H54 (cell line): ENCODE measurements at regions not wholly inside any gene's neighbourhood (a gene's known extent, or its start where the extent isn't known, plus 50 kb on each side); places are given as distances from the start of the nearest gene placed in this dataset.

Experiments
- DNase-seq: peaks from one replicate; pipeline ENCODE4 v3.0.0; 2011; ENCODE audit warnings: low spot score, mixed read lengths; ENCODE audit not compliant: insufficient read length
- FAIRE-seq: peaks from 3 replicates; lab custom pipeline; 2011; peaks lifted over from hg19 to GRCh38; lab: Jason Lieb, UNC
- POLR2A ChIP-seq: IDR thresholded peaks from 2 replicates; pipeline ENCODE4 v1.6.1; 2011; ENCODE audit warnings: low read depth, mild to moderate bottlenecking, low read length

DNA sequence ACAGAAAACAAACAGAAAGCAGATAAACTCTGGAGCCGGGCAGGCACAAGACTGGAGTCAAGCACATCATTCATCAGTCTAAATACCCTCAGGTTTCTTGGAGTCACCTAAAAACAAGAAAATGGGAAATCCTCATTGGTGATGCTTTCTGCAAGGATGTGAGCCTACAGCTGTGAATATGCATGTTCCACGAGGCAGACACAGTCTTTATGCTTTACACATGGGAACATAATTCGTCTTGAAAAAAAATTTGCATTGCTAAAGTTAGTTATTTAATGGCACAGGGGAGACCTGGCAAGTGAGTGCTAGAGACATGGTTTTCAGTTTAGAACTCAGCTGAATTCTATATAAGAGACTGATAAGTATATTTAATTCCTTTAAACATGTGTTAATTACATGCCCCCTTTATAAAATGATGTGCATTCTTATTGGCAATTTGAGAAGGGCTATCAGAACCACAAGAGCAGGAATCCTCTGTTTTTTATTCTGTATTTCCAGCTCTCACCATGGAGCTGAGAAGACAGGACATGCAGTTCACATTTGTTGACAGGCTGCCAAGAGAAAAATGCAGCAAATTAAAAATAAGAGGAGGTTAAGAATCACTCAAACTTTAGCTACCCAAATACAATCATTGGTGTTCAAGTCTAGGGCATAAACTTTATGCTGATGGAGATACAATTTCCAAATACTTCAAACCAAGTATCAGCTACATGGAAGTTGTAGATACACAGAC lies 438.0 kb upstream of the MPDZ start:
- FAIRE-seq (no peak), DNase-seq (no peak)
- no peak for TF ChIP-seq POLR2A

GRCh38 chr9:13716601-13717321 lies 437.3 kb upstream of the MPDZ start:
- TF ChIP-seq POLR2A: no peak
- FAIRE-seq: no peak

GRCh38 chr9:13716090-13716489 lies 436.6 kb upstream of the MPDZ start:
- DNase-seq: no peak
- no peak for FAIRE-seq
- TF ChIP-seq POLR2A: no peak

More at GRCh38 chr9:13716601-13717321, 437.3 kb upstream of the MPDZ start:
- no peak for DNase-seq

GRCh38 chr9:13715430-13715829 lies 435.9 kb upstream of the MPDZ start:
- no peak for TF ChIP-seq POLR2A
- FAIRE-seq (no peak), DNase-seq (no peak)

DNA sequence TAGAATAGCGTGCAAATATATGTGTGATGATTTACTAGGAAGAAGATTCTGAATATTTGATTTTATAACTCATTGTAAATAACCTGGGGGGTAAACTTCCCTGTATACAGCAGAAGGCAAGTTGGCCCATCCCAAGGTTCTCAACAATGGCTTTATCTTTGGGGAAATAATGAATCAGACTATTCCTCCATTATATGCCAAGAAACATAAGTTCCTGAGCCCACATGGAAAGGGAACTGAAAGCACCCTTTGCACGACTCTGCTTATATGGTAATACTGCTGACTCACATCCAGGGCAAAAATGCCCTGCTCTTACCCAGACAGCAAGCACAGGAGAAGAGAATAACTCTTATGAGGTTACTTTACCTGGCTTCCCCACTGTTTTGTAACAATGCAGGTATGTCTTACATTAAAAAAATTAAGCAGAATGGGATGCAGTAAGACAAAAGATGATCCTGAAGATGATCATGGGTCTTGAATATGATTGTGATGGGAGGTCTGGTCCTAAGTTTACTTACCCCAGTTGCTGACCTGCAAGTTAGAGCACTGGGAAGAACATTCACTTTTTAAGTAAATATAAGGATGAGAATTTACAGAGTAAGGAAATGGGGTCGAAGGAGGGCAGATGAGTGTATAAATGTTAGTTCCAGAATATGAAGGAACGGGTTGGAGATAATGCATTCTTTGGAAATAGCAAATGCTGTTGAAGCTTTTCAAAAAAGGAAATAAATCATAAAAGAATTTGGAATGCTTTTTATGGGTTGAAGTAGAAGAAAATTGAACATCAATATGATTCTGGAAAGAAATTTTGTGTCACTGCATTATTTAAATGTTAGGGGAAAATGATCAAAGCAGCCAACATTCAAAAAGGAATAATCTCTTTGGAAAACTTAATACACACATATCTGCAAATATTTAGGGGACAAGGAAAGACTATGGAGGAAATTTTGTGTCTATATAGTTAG lies 428.4 kb upstream of the MPDZ start:
- no peak for FAIRE-seq
- DNase-seq: no peak
- TF ChIP-seq POLR2A: no peak

DNA sequence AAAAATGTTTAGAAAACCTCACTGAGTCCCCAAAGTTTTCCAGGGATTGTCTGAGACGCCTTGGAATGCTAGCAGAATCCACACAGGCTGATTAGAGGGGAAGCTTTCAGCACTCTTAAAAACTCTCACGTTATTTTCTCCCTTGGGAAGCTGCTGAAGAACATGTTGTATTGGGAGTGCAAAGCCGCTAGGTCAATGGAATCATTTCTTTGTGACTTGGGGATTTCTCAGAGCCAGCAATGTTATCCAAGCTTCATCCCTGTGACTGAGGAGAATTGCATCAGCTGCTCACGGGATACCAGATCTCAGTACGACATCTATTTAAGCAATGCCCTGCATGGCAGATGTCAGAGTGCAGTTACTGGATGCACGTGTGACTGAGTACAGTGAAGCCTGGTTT lies 426.4 kb upstream of the MPDZ start:
- FAIRE-seq (no peak), DNase-seq (no peak)
- no peak for TF ChIP-seq POLR2A

DNA sequence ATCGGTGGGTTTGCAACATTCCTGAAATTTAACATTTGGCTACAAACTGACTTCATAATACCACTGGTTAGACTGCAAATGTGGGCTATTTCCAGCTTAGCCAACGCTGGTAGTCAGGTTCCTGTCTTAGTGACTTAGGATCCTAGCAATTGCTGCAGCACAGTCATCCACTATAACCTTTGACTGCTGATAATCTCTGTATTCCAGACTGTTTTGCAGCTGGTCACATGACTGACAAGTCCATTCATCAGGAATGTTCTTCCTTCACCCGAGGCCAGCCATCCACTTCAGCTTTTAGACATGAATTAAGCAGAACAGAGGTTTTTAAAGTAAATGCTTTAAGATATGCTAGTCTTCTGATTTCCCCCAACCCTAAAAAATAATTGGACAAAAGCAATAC lies 425.9 kb upstream of the MPDZ start:
- DNase-seq: no peak
- no peak for TF ChIP-seq POLR2A
- FAIRE-seq: no peak

DNA sequence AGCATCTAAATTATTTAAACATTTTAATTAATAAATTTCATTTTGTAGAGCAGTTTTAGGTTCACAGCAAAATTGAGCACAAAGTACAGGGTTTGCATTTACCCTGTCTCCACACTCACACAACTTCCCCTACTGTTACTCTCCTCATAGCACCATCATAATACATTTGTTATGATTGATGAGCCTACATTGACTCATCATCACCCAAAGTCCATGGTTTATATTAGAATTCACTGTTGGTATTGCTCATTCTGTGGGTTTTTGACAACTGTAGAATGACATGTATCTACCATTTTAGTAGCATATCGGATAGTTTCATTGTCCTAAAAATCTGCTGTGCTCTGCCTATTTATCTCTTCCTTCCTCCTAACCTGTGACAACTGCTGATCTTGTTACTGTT lies 411.1 kb upstream of the MPDZ start:
- TF ChIP-seq POLR2A: no peak
- FAIRE-seq: no peak
- no peak for DNase-seq

GRCh38 chr9:13689925-13690324 lies 410.4 kb upstream of the MPDZ start:
- FAIRE-seq: no peak
- TF ChIP-seq POLR2A: no peak
- no peak for DNase-seq

GRCh38 chr9:13688990-13689600 lies 409.6 kb upstream of the MPDZ start:
- DNase-seq: no peak
- FAIRE-seq: no peak
- TF ChIP-seq POLR2A: no peak

DNA sequence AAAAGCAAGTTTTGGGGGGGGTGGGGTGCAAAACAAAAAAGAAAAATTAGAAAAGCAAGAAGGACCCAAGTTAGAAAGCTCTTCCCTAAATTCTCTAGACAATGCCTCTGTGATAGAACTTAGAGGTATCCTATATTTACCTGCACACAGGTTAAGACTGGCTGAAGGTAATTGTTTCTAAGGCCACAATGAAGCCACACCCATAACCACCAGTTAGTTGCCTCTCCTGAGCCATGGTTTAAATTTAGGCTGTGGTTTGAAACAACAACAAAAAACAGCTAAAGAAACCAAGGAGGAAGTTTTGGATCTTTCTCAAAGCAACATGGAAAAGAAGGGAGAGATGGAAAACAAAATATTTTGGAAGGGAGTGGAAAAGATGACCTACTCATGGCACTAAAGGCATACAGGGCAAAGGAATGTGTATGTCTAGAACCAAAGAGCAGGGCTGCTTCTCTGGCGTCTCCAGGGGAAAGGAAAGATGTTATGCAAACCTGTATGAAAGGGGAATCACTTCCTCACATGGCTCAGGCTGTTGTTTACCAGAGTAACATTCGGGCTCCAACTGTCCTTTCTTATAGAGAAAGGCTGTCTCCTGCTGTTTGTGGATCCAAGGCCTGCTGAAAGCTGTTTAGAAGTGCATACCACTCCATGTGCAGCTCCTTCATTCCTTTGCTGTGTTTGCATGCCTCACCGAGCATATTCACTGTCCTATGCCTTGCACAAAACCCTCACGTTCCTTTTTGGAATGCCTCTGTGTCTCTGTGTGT lies 408.9 kb upstream of the MPDZ start:
- FAIRE-seq: no peak
- no peak for DNase-seq

GRCh38 chr9:13684656-13685055 lies 405.2 kb upstream of the MPDZ start:
- no peak for TF ChIP-seq POLR2A
- no peak for FAIRE-seq
- DNase-seq: no peak

More for the DNA sequence above, 408.9 kb upstream of the MPDZ start:
- TF ChIP-seq POLR2A: no peak

DNA sequence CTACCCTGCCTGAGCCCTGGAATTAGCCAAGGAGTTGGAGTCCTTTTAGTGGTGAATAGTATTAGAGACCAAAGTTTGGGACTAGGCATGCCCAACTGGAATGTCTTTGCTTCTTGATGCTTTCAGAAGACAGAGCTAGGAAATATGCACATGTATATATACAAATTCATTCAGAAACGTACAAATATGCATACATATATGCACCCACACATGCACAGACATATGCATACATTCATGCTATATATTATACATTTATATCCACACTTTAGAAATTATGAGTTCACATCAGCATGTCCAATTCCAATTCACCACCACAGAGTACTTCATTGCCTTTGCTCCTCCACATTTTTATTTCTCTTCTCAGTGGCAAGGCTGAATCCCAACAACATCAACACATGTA lies 398.3 kb upstream of the MPDZ start:
- no peak for TF ChIP-seq POLR2A
- FAIRE-seq (no peak), DNase-seq (no peak)
